HG02943 (cell line): ENCODE measurements at regions not wholly inside any gene's neighbourhood (a gene's known extent, or its start where the extent isn't known, plus 50 kb on each side); places are given as distances from the start of the nearest gene placed in this dataset.

ENCODE experiments used
- ATAC-seq: cut with Tn5 transposase; IDR thresholded peaks from one replicate; pipeline ENCODE4 v1.9.1; 2021; ENCODE audit warnings: mild to moderate bottlenecking, low read depth, moderate library complexity; ENCODE audit not compliant: unreplicated experiment

DNA sequence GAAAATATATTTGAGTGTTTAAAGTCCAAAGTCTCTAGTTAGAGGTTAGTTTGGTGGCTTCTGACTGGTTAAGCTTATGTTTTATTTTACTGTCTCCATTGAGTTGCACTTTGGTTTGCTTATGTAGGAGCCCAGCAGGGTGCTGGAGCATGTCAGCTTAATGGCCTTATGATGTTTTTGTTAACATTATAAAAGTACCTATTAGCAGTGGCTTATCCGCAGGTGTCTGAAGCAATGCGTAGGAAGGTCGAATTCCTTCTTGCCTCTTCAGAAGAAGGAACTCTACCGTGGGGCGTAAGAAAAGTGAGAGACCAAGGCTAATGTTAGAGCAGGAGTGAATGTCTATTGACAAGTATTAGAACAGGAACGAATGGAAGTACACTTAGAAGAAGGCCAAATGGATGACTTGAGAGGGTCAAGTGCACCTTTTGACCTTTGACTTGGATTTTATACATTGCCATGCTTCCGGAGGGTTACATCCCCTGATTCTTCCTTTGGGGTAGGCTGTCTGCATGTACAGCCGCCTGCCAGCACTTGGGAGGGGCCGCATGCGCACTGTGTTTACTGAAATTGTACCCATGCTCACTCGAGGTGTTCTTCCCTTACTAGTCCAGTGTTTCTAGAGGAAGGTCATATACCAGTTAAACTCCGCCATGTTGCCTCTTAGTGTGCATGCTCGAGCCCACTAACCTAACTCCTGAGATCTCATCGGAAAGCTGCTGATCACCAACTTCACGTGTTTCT is 793.9 kb upstream of the PCDH9 start:
- no peak for ATAC-seq

DNA sequence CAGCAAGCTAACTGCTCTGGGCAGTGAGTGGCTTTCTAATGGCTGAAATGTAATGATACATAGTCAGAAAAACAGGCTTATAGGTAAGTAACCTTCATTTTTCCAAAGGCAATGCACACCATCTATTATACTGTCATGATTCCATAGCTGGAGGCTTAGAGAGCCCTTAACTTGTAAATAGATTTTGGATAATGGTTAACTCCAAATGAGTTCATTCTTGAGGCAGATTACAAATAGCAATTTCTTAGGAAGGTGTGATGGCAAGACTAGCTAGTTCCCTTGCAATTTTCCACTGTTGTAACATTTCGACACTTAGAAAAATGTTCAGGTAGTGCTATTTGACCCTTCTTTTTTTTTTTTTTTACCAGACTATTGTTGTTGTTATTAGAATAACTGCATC is 789.8 kb upstream of the PCDH9 start:
- no peak for ATAC-seq

DNA sequence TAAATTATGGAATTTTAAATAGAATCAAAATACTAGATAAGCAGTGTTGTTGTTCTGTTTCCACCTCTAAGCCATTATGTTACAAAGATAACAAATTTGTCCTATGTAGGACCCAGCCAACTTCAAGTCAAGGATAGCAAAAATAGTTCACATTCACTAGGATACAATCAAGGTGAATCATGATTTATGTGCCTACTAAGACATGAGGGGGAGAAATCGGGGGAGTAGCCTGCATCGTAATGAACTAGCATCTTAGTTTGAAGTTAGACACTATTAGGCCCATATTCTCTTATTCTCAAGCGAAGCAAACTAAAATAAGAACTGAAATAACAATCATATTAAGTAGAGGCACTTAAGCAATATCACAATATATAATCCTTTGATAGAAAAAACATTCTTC is 779.4 kb upstream of the PCDH9 start:
- ATAC-seq, result no peak

DNA sequence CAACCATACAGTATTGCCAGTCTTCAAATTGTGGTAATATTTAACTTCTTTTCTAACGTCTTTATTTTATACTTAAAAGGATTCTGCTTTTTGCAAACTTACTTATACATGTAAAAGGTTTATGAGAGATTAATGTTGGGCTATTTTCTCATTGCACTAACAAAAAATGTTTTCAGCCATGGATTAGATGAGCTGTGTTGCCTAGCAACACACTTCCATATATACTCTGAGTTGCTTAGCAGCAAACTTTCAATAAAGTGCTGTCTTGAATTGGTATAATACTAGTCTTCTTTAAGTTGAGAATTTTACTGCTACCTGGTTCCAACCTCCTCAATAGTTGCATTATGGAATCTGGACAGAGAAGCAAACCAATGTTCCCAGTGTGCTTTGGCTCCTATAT is 777.4 kb upstream of the PCDH9 start:
- ATAC-seq, result no peak

DNA sequence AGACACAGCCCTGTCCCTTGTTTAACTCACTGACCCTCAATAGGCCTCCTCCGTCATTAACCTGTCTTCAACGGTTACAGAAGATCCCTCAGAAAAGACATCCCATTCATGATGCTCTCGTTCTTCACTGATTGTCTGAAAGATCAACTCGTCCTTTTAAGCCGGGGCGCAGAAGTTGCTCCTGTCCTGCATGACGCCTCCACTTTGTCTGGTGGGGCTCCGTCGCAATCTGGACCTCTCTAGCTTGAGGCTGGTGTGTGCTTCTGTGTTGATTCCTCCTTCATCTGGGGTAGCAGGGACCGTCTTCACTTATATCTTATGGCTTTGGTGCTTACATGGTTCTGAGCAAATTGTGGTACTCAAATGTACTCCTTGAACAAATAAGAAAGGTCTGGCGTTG is 766.0 kb upstream of the PCDH9 start:
- ATAC-seq, result no peak

DNA sequence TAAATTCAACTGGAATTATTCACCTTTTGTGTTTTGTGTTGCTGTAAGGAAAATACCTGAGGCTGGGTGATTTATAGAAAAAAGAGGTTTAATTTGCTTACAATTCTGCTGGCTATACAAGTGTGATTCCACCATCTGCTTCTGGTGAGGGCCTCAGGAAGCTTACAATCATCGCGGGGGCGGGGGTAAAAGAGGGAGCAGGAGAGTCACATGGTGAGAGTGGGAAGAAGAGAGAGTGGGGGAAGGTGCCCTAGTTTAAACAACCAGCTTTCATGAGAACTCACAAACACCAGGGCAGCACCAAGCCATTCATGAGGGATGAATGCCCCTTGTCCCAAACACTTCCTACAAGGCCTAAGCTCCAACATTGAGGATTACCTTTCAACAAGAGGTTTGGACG is 760.7 kb upstream of the PCDH9 start:
- no peak for ATAC-seq

DNA sequence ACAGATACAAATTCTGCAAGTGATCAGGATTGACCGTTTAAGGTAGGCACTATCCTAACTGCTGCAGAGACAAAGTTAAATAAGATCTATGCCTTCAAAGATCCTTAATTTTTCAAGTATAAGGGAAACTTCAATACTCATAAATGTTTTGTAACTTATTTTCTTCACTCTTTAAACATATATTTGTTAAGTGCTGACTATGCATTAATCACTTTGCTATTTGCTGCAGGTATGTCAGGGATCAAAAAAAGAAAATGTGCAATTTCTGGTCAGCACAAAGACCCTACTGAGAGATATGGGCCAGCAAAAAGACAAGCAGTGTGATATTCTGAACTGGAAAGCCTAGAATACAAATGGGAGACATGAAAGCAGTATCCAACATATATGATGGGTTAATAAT is 756.1 kb upstream of the PCDH9 start:
- ATAC-seq, result no peak

DNA sequence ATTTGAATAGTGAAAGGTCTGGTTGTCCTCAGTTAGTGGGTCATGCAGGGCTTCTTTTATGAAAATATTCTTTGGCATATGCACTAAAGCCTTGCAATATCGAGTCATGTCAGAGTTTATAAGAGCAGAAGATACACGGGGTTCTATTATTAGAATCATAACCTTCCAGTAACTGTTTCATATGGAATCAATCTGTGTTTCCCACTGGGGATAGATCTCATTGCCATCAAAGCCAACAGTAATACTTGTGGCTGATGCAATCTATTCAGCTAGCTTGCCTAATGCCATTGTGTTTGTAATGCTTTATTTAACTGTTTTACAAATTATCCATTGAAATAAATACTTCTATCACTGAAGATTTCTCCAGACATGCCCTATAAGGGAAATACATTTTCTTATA is 746.9 kb upstream of the PCDH9 start:
- no peak for ATAC-seq

DNA sequence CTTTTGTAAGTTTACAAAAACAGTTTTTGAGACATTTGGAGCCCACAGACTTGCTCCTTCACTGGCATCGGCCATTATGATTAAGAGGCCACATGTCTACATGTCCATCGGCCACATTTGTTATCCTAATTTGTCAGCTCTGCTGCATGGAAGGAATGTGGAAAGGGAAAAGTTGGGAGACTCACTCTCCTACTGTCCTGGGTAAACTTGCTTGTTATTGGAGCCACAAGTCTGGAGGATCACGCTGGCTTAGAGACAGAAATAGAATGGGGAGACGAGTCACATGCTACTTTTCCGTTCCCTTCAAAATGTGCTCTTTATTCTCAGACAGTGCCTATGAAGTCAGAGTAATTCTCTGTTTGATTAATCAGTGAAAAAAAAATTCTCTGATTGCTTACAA is 741.2 kb upstream of the PCDH9 start:
- ATAC-seq, result no peak

DNA sequence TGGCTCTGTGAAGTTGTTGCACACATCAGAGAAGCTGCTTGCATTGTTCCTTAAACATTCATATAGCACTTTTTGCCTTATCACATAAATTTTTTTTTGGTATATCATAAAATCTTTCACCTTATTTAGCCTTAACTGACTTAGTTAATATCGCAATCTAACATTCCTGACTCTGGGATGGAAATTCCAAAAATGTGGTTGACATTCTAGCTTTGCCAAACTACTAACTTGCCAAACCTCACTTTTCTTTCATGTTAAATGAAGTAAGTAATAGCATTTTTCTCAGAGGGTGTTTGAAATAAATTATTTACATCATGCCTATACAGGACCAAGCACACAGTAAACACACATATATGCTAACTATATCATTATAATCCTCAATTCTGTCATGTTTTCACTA is 736.9 kb upstream of the PCDH9 start:
- no peak for ATAC-seq

DNA sequence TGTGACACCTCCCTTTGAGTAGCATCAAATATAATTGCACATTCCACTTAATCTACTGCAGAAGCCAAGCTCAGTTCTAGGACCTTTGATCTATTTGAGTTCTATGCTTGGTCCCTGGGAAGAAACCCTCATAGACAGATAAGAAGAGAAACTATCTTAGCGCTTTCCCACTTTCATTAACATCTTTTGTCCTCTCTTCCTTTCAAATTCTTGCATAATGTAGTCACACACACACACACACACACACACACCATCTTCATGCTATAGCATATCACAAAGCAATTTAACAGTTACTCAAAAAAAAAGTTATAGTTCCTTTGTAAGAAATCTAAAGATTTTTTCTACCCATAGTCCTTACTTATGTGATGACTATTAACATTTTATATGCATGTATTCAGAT is 735.9 kb upstream of the PCDH9 start:
- ATAC-seq, result no peak

DNA sequence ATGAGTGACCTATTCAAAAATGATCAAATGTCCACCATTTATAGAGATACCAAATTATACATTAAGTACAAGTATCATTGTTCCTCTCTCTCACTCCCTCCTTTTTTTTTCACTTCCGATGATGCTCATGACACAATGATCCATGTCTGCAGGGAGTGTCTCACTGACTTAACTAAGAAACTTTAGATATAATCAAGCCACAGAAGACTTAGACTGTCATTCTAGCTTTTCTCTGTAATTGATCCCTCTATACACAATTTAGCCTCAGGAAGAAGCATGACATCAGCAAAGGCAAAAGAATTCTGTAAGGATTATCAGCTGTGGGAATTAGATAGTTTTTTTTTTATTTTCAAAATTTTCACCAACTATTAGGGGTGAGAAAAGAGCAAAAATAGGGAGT is 734.9 kb upstream of the PCDH9 start:
- no peak for ATAC-seq

DNA sequence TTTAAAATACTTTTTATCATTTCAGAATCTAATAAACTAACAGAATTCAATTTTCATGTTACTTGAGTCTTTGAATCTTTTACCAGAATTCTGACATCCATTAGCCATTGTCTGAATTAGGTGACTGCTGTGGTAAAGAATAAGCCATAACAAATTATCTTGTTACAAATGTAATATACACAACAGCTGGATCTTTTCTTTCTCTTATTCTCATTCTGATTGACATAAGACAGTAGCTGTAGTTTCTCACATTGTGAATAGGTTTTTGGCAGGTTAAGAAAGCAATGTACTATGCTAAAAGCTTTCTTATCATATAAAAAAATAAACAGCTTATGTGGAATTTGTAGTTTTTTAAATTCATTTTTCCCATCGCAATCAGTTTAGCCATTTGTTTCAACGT is 734.0 kb upstream of the PCDH9 start:
- ATAC-seq, result no peak

DNA sequence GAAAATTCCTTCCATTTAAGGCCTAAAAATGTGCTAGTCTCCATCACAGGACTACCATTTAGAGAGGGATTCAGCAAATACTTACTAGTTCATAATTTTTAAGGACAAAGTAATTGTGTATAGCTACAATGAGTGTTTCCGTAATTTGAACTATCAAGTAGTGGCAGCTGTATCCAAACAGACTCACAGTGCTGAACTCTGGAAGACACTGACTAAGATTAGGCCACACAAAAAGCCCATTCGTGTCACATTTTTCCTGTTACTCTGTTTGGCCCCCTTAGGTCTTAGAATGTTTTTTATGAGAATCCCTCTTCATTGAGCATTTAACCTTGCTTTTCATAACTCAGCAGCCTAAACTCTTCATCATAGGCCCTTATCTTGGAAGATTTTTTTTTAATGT is 731.2 kb upstream of the PCDH9 start:
- no peak for ATAC-seq

DNA sequence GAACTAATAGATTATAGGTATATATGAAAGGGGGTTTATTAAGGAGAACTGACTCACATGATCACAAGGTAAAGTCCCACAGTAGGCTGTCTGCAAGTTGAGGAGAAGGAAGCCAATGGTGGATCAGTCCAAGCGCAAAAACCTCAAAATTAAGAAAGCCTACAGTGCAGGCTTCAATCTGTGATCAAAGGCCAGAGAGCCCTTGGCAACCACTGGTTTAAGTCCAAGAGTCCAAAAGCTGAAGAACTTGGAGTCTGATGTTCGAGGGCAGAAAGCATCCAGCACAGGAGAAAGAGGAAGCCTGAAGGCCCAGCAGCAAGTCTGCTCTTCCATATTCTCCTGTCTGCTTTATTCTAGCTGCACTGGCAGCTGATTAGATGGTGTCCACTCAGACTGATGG is 721.3 kb upstream of the PCDH9 start:
- ATAC-seq, result no peak

DNA sequence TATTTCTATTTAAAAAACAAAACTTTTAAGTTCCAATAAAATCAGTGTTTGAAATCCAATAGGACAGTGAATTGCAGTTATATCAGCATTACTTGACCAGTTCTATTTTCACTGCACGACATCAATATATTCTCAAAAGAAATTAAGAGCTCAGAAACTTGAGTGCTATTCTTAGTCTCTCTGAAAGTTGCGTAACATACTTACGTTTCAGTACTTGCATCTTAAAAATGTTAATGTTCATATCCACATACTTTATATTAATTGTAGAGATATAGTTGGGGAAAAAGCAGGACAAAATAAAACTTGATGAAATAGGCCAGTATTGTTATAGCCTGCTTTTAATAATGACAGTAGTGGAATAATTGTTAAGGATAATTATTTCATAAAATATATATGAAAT is 720.5 kb upstream of the PCDH9 start:
- no peak for ATAC-seq

DNA sequence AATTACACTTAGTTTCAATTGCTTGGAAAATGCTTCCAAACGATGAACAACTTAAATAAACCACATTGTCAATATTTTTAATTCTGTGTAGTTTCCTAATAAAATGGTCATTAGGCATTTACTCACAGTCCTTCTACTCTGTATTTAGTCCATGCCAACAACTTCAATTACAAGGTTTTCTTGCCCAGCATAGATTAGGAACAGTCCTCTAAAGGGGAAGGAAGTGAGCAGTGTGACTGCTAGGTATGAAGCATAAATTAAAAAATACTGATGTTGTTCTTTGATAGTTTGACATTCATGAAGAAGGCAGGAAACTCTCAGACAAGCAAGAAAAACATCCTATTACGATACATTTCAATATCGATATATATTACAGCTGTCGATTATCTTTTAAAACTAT is 716.0 kb upstream of the PCDH9 start:
- no peak for ATAC-seq

DNA sequence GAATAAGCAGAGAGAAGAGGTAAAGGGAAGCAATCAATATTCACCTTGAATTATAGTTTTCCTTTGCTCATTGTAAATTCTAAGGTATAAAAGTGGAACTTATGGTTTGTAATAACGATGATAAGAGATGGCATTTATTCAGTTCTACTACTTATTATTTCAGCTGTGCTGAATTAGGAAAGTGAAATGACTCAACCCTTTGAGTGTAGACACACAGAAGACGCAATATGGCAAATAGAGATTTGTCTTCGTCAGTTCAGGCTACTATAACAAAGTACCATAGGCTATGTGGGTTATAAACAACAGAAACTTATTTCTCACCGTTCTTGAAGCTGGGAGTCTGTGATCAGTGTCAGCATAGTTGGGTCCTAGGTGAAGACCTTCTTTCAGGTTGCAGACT is 713.0 kb upstream of the PCDH9 start:
- no peak for ATAC-seq

DNA sequence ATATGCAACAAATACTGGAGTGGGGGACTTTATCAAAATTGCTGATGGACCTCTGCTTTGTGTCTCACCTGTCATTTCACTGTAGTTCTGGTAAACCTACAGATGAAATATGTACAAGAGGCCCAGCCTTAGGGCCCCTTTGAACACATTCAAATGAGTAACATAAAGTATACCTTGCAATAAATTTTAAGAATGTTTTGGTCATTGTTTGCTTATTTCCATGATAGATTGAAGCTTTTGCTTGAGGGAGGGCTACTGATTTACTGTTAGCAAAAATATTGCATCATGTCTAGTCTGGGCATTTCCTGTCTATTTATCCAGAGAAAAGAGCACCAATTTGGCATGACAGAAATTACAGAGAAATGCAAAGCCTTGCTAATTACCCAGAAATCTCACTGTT is 705.5 kb upstream of the PCDH9 start:
- ATAC-seq, result no peak

DNA sequence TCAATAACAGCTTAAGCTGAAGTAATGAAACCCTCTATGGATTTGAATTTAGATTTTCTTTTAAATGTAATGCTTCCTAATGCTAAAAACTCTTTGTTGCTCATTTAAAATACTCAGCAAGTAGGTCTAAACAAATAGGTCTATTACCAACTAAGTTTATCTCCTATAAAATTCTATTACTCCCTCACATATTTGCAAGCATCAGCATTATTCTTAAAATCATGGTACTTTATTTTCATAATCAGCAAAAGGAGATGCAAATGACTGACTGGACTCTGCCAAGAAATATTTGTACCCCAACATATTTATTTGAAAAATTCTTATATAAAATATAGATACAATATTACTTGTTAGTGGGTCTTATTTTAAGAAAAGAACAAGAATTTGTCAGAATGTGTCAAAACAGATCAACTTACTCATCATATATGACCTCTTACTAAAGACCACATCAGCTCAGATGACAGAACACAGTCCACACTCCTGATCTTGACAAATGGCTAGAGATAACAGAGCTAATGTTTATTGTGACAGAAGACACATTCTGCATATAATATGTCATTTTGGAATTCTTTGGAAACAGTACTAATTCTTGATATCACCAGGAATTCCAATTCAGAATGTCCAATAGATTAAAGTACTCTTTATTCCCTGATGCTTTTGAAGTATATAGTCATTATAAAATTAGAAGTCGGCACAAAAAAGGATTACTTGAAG is 704.6 kb upstream of the PCDH9 start:
- no peak for ATAC-seq

DNA sequence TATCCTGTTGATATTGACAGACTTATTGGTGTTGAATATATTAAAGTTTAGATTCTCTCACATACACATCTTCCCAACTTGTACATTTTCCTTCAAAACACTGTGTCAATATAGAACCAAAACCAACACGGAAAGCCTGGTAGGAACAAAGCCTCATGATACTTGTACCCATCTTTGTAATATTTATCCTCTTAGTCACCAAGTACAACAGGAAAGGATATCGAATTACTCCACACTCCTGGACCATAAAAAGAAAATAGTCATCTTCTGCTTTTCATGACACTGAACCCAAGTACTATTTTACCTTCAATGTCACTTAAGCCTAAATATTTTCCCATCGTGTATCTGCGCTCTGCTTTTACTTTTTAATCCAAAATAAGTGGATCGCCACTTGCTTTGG is 702.9 kb upstream of the PCDH9 start:
- ATAC-seq, result no peak

DNA sequence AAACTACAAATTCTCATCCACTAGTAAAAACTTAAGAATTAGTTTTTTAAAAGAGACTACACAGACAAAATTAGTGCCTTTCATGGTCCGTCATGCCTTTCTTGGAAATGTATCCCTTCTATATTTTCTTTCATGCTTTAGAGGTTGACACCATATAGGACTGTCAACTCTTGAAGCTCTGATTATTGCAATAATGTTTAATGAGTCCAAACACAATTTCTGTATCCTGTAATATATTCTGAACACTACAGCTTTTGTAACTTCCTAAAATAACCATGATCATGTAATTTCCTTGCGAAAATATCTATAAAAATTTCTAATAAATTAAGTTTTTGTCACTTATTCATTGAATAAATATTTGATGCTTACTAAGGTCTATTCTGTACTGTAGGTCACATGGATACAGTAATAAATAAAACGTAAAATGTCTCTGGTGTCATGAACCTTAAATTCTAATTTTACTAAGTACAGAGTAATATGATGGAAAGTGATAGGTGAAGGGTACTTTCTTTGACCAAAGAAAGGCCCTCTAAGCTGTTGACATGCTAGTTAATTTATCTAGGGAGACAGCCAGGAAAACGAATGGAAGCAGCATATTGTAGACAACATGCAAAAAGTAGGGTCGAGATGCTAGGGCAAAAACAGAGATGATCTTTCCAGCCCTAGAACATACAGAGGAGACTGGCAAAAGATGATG is 687.3 kb upstream of the PCDH9 start:
- no peak for ATAC-seq
